Trophoblast cell (in vitro differentiated cells and primary cell): ENCODE measurements at regions not wholly inside any gene's neighbourhood (a gene's known extent, or its start where the extent isn't known, plus 50 kb on each side); places are given as distances from the start of the nearest gene placed in this dataset.

ENCODE experiments used
- DNase-seq, 2 donors: peaks; one replicate each; pipeline ENCODE4 v3.0.0-alpha.2; 2016
- H2AFZ ChIP-seq: 2 replicates; pipeline ENCODE4 v1.6.1; 2013; ENCODE audit warnings: low read length, moderate library complexity, mild to moderate bottlenecking; ENCODE audit not compliant: insufficient read depth, poor library complexity
- H2AK5ac ChIP-seq: 2 replicates; pipeline ENCODE4 v1.6.1; 2013; ENCODE audit warnings: mild to moderate bottlenecking, low read length
- H2BK120ac ChIP-seq: 2 replicates; pipeline ENCODE4 v1.6.1; 2013; ENCODE audit warnings: low read length, mild to moderate bottlenecking, moderate library complexity; ENCODE audit not compliant: insufficient read depth, poor library complexity
- H2BK12ac ChIP-seq: 2 replicates; pipeline ENCODE4 v1.6.1; 2013; ENCODE audit warnings: mild to moderate bottlenecking, low read length, moderate library complexity
- H2BK5ac ChIP-seq: 2 replicates; pipeline ENCODE4 v1.6.1; 2013; ENCODE audit warnings: low read length, low read depth, moderate library complexity, mild to moderate bottlenecking; ENCODE audit not compliant: poor library complexity
- H3K14ac ChIP-seq: 2 replicates; pipeline ENCODE4 v1.6.1; 2013; ENCODE audit warnings: mild to moderate bottlenecking, low read length
- H3K18ac ChIP-seq: 2 replicates; pipeline ENCODE4 v1.6.1; 2013; ENCODE audit warnings: mild to moderate bottlenecking, low read length
- H3K23ac ChIP-seq: 2 replicates; pipeline ENCODE4 v1.6.1; 2013; ENCODE audit warnings: low read length
- H3K27ac ChIP-seq: 2 replicates; pipeline ENCODE4 v1.5.1; 2013; ENCODE audit warnings: low read depth, mild to moderate bottlenecking, inconsistent platforms, low read length, moderate library complexity
- H3K27me3 ChIP-seq: 2 replicates; pipeline ENCODE4 v1.6.1; 2013; ENCODE audit warnings: inconsistent platforms, mild to moderate bottlenecking, low read length, moderate library complexity; ENCODE audit not compliant: insufficient read depth
- H3K36me3 ChIP-seq, 2 experiments: 1 replicate in 1 of 2; 2 replicates in 1 of 2; pipeline ENCODE4 v1.6.1; 2013; ENCODE audit warnings: low read length in 2 of 2, mild to moderate bottlenecking in 2 of 2, moderate library complexity in 1 of 2; ENCODE audit not compliant: insufficient read depth in 2 of 2, control insufficient read depth in 1 of 2
- H3K4ac ChIP-seq: 2 replicates; pipeline ENCODE4 v1.6.1; 2013; ENCODE audit warnings: low read depth, mild to moderate bottlenecking, low read length, moderate library complexity
- H3K4me1 ChIP-seq, 2 experiments: 1 replicate in 1 of 2; 2 replicates in 1 of 2; pipeline ENCODE4 v1.6.1; 2013; ENCODE audit warnings: low read length in 2 of 2, mild to moderate bottlenecking in 2 of 2, moderate library complexity in 1 of 2; ENCODE audit not compliant: insufficient read depth in 2 of 2, control insufficient read depth in 1 of 2
- H3K4me2 ChIP-seq: 2 replicates; pipeline ENCODE4 v1.6.1; 2013; ENCODE audit warnings: inconsistent platforms, mild to moderate bottlenecking, low read length, moderate library complexity
- H3K4me3 ChIP-seq: 2 replicates; pipeline ENCODE4 v1.5.1; 2013; ENCODE audit warnings: mild to moderate bottlenecking, low read depth, low read length, inconsistent platforms
- H3K79me1 ChIP-seq: one replicate; pipeline ENCODE4 v1.6.1; 2013; ENCODE audit warnings: low read length
- H3K79me2 ChIP-seq: 2 replicates; pipeline ENCODE4 v1.6.1; 2013; ENCODE audit warnings: low read length, mild to moderate bottlenecking; ENCODE audit not compliant: control insufficient read depth, insufficient read depth, poor library complexity
- H3K9ac ChIP-seq: 2 replicates; pipeline ENCODE4 v1.6.1; 2013; ENCODE audit warnings: mild to moderate bottlenecking, low read length
- H3K9me3 ChIP-seq: 2 replicates; pipeline ENCODE4 v1.6.1; 2013; ENCODE audit warnings: low read depth, mild to moderate bottlenecking, control low read depth, inconsistent platforms, low read length; ENCODE audit not compliant: insufficient read depth
- H4K12ac ChIP-seq: 2 replicates; pipeline ENCODE4 v1.6.1; 2013; ENCODE audit warnings: low read depth, mild to moderate bottlenecking, low read length, moderate library complexity
- H4K8ac ChIP-seq: 2 replicates; pipeline ENCODE4 v1.6.1; 2013; ENCODE audit warnings: low read depth, mild to moderate bottlenecking, low read length, moderate library complexity
- H4K91ac ChIP-seq: one replicate; pipeline ENCODE4 v1.6.1; 2013; ENCODE audit warnings: low read depth, mild to moderate bottlenecking, low read length, moderate library complexity
- WGBS: extraction: QIAGEN DNeasy Blood & Tissue Kit; methylation state at CpG from one replicate; pipeline ENCODE4 v1.1.7; 2013; ENCODE audit warnings: missing lambda C conversion rate; ENCODE audit not compliant: insufficient read length, insufficient coverage; ENCODE audit errors: extremely low coverage; 5-methylcytosine and 5-hydroxymethylcytosine counted together

DNA sequence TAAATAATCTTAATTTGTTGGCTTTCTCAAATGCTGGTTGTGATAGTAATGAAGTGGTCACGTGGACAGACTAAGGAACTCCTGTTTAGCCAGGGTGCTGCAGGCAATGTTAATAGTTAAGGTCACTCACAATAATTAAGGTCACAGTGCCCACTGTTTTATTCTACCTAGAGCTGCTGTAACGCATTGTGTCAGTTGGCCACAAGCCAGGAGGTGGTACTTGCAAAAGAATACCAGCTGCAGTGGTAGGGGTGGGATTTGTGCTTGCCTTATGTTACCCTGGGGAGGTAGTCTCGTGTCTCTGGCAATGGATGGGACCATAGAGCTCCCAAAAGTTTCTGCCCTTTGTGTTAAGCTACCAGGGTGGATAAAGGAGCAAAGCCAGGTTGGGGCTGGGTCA, 969.1 kb upstream of the CDH8 start:
- Histone ChIP-seq H3K27me3 (no peaks in the 10 kb centered on the region), H3K9me3 (peaks cover 4% of the 10 kb centered on the region), H2BK120ac (no peak overlapping the region), H3K79me2 (no peaks in the 10 kb centered on the region), H2AK5ac (no peak overlapping the region), H2BK5ac (no peak overlapping the region), H4K12ac (no peak overlapping the region), H3K79me1 (no peaks in the 10 kb centered on the region), H3K23ac (no peak overlapping the region), H2AFZ (no peak overlapping the region), H3K4ac (no peak overlapping the region), H3K14ac (no peak overlapping the region), H3K36me3 (no peaks in the 10 kb centered on the region), H3K4me2 (no peak overlapping the region), H2BK12ac (no peak overlapping the region), H4K8ac (no peak overlapping the region), H4K91ac (no peak overlapping the region), H3K4me3 (no peak overlapping the region), H3K4me1 (peaks cover 0 to 2% of the 10 kb centered on the region in 2 experiments), H3K9ac (no peak overlapping the region), H3K18ac (no peak overlapping the region), H3K27ac (no peak overlapping the region)
- no CpG with 5 or more reads among the region's 3 CpGs for WGBS
- no peak for DNase-seq

DNA sequence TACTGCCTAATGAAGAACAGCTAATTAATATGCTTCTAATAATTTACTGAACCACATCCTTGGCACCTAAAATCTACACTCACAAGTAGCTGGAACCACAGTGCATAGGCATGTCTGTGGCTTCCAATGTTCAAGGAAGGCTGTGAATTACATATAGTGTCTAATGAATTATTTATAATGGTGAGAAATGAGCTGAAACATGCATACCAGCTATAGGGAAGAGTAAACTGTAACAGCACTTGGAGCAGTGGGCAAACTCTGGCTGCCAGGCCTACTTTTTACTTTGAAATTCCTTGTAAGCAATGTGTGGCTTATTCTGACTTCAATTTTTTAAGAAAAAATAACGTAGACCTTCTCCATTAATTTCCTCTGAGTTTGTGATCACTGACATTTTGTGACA, 953.2 kb upstream of the CDH8 start:
- no peak overlapping the region for H2BK5ac ChIP-seq
- no peaks in the 10 kb centered on the region for H3K4me1 ChIP-seq
- no peak for DNase-seq
- H2AK5ac ChIP-seq, result no peak overlapping the region
- H4K12ac ChIP-seq, result no peak overlapping the region
- H2BK12ac ChIP-seq, result no peak overlapping the region
- no peak overlapping the region for H3K18ac ChIP-seq
- no peak overlapping the region for H3K4ac ChIP-seq
- no peak overlapping the region for H2BK120ac ChIP-seq
- H3K27ac ChIP-seq, result no peak overlapping the region
- no peak overlapping the region for H3K4me3 ChIP-seq
- H2AFZ ChIP-seq, result no peak overlapping the region
- H3K4me2 ChIP-seq, result no peak overlapping the region
- WGBS, result no CpG with 5 or more reads among the region's 1 CpG
- H3K9me3 ChIP-seq, result no peaks in the 10 kb centered on the region
- no peak overlapping the region for H3K9ac ChIP-seq
- H3K14ac ChIP-seq, result no peak overlapping the region
- H4K91ac ChIP-seq, result no peak overlapping the region
- no peaks in the 10 kb centered on the region for H3K79me1 ChIP-seq
- H4K8ac ChIP-seq, result no peak overlapping the region
- H3K27me3 ChIP-seq, result no peaks in the 10 kb centered on the region
- H3K23ac ChIP-seq, result no peak overlapping the region
- H3K36me3 ChIP-seq, result no peaks in the 10 kb centered on the region
- H3K79me2 ChIP-seq, result no peaks in the 10 kb centered on the region

- Histone ChIP-seq H2BK5ac (no peak overlapping the region), H4K12ac (no peak overlapping the region), H3K18ac (no peak overlapping the region), H3K4me3 (no peak overlapping the region), H2BK120ac (no peak overlapping the region), H2AFZ (no peak overlapping the region), H2BK12ac (no peak overlapping the region), H3K27me3 (no peaks in the 10 kb centered on the region), H2AK5ac (no peak overlapping the region), H4K91ac (no peak overlapping the region), H3K79me1 (no peaks in the 10 kb centered on the region), H3K14ac (no peak overlapping the region), H3K9ac (no peak overlapping the region), H3K36me3 (no peaks in the 10 kb centered on the region), H3K4me1 (no peaks in the 10 kb centered on the region), H3K27ac (no peak overlapping the region), H3K79me2 (no peaks in the 10 kb centered on the region), H3K23ac (no peak overlapping the region), H3K4ac (no peak overlapping the region), H4K8ac (no peak overlapping the region), H3K4me2 (no peak overlapping the region), H3K9me3 (no peaks in the 10 kb centered on the region)
- no CpG with 5 or more reads among the region's 1 CpG for WGBS
- no peak for DNase-seq
Measured at GRCh38 chr16:62985722-62986121, 949.5 kb upstream of the CDH8 start.

GRCh38 chr16:62978451-62978850, 942.2 kb upstream of the CDH8 start:
- H3K79me1 ChIP-seq, result no peaks in the 10 kb centered on the region
- H3K23ac ChIP-seq, result no peak overlapping the region
- no peak overlapping the region for H4K8ac ChIP-seq
- no peak overlapping the region for H2BK120ac ChIP-seq
- no peak overlapping the region for H3K27ac ChIP-seq
- no peaks in the 10 kb centered on the region for H3K27me3 ChIP-seq
- H3K4me1 ChIP-seq, result no peaks in the 10 kb centered on the region
- no peak overlapping the region for H2AK5ac ChIP-seq
- H3K4me2 ChIP-seq, result no peak overlapping the region
- DNase-seq, result no peak
- H3K4me3 ChIP-seq, result no peak overlapping the region
- H2AFZ ChIP-seq, result no peak overlapping the region
- H2BK5ac ChIP-seq, result no peak overlapping the region
- no peak overlapping the region for H3K4ac ChIP-seq
- H3K9me3 ChIP-seq, result no peaks in the 10 kb centered on the region
- H4K91ac ChIP-seq, result no peak overlapping the region
- H2BK12ac ChIP-seq, result no peak overlapping the region
- H3K9ac ChIP-seq, result no peak overlapping the region
- H3K18ac ChIP-seq, result no peak overlapping the region
- no peaks in the 10 kb centered on the region for H3K36me3 ChIP-seq
- no peak overlapping the region for H3K14ac ChIP-seq
- H3K79me2 ChIP-seq, result no peaks in the 10 kb centered on the region
- no peak overlapping the region for H4K12ac ChIP-seq

DNA sequence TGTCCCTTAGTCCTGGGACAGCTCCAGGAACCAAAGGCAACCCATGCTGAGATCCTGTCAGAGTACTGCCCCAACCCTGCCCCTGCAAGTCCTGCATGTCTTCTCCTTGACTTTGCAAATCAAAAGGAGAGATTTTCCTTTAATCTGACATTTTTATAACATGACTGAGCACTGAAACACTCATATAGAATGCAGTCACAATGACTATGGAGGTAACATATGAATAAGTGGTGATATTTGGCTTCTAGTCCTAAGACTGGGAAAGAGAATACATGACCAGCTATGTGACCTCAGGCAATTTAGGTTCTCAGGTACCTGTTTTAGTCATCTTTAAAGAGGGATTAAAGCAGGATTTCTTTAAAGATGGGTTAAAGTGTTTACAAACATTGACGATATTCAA, 941.6 kb upstream of the CDH8 start:
- Histone ChIP-seq H3K79me1 (no peaks in the 10 kb centered on the region), H3K4ac (no peak overlapping the region), H3K14ac (no peak overlapping the region), H2BK120ac (no peak overlapping the region), H3K79me2 (no peaks in the 10 kb centered on the region), H2AFZ (no peak overlapping the region), H3K9ac (no peak overlapping the region), H4K91ac (no peak overlapping the region), H3K4me1 (no peaks in the 10 kb centered on the region), H3K4me2 (no peak overlapping the region), H3K23ac (no peak overlapping the region), H2BK5ac (no peak overlapping the region), H3K27me3 (no peaks in the 10 kb centered on the region), H3K36me3 (no peaks in the 10 kb centered on the region), H2BK12ac (no peak overlapping the region), H3K27ac (no peak overlapping the region), H3K9me3 (no peaks in the 10 kb centered on the region), H3K18ac (no peak overlapping the region), H2AK5ac (no peak overlapping the region), H3K4me3 (no peak overlapping the region), H4K12ac (no peak overlapping the region), H4K8ac (no peak overlapping the region)
- no peak for DNase-seq
- no CpG with 5 or more reads among the region's 1 CpG for WGBS
